SK-N-MC (cell line): ENCODE measurements at regions not wholly inside any gene's neighbourhood (a gene's known extent, or its start where the extent isn't known, plus 50 kb on each side); places are given as distances from the start of the nearest gene placed in this dataset.

Experiments used
- EZH2 ChIP-seq: fragments of 200-600 bp; sonication (generic); IDR thresholded peaks from one replicate; pipeline ENCODE4 v1.6.1; 2017; ENCODE audit warnings: antibody characterized with exemption
- POLR2AphosphoS5 ChIP-seq: IDR thresholded peaks from 2 replicates; pipeline ENCODE4 v1.6.1; 2012; ENCODE audit warnings: mild to moderate bottlenecking, low read depth, low read length, borderline replicate concordance

DNA sequence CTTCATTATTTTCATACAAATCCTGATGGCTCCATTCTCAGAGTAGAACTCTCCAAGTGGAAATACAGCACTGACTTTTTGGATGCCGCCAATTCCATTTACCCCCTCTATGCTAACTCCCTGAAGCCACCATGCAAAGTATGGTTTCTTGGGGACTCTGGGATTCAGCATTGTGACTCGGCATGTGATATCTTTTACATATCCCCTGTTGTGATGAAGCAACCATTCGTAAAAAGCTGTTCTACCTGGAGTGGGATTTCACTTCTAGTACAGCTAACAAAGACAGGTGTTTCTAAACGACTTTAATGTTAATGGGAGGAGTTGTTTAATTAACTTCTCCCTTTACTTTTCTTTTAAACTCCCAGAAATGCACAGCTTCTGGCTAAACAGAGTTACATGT lies 533.5 kb downstream of the RBFOX1 start:
- TF ChIP-seq POLR2AphosphoS5 = no peak
- TF ChIP-seq EZH2 = no peak
